Epithelial cell of proximal tubule (primary cell): ENCODE measurements at regions not wholly inside any gene's neighbourhood (a gene's known extent, or its start where the extent isn't known, plus 50 kb on each side); places are given as distances from the start of the nearest gene placed in this dataset.

Experiments used
- DNase-seq: peaks from one replicate; pipeline ENCODE4 v3.0.0-alpha.2; 2011; ENCODE audit warnings: low read depth
- H3K4me3 ChIP-seq: 2 replicates; pipeline ENCODE4 v1.5.1; 2011; ENCODE audit warnings: low read depth, mild to moderate bottlenecking, low read length
- CTCF ChIP-seq: conservative IDR thresholded peaks from 2 replicates; pipeline ENCODE4 v1.5.1; 2012; ENCODE audit warnings: low read depth, mild to moderate bottlenecking, low read length

DNA sequence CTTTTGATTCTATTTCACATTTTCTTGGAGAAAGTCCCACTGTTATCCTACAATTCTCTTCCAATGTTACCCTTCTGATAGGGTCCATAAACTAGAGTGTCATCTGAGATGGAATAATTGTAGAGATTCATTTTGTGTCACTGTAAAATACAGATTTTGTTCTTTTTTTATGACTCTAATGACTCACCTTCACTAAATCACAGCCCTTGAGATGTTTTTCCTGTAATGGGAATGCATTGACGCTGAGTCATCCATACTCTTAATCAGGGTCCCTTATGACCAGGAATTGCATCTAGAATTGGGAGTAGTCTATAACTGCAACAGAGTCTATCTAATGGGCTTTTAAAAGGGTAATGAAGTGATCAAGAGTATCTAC, 315.5 kb downstream of the TGFB2 start:
- peak; percentile 74 for DNase-seq
- no peak for TF ChIP-seq CTCF
- no peak overlapping the region for H3K4me3 ChIP-seq

DNA sequence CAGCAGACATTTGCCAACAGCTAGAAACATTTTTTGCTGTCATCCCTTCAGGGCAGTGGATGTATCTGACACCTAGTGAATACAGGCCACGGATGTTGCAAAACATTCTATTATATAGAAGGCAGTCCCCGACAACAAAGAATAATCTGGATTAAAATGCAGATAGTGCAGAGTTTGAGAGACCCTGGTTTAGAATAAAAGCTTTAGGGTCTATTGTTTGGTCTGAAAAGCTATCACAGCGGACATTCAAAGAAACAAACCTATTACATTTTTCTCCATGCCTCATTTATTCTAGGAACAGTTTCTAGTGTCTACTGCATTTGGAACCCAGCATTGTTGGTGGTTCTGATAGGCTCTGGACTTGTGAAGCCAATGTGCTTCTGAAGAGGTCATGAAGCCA, 316.3 kb downstream of the TGFB2 start:
- no peak for DNase-seq
- TF ChIP-seq CTCF = no peak
- no peak overlapping the region for H3K4me3 ChIP-seq

GRCh38 chr1:218664385-218665170, 319.4 kb downstream of the TGFB2 start:
- H3K4me3 ChIP-seq = no peak overlapping the region
- no peak for DNase-seq
- no peak for TF ChIP-seq CTCF

DNA sequence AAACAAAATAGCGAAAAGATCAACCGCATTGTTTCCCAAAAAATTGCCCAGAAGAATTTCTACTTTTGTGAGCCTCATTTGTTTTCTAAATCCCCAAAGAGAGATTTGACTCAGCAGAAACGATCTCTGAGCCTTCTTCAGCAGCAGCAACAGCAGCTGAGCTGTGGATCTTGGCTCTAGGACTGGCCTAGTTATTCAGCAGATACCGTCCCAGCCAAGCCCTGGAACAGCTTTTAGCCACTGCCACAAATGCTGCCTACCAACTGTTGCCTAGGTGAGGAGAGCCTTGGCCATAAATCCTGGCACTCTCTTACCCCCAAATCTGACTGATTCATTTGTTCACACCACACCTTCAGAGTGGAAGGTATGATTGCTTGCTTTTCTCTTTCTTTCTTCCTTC, 320.1 kb downstream of the TGFB2 start:
- no peak overlapping the region for H3K4me3 ChIP-seq
- no peak for DNase-seq
- no peak for TF ChIP-seq CTCF

DNA sequence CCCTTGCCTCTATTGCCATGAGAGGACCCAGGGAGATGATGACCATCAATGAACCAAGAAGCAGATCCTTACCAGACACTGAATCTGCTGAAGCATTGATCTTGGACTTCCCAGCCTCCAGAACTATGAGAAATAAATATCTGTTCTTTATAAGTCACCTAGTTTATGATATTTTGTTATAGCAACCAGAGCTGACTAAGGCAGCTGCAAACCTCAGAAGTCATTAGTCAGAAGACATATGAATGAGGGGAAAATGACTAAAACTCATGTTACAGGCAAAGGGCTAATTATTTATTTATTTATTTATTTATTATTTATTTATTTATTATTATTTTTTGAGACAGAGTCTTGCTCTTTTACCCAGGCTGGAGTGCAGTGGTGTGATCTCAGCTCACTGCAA, 321.1 kb downstream of the TGFB2 start:
- TF ChIP-seq CTCF = no peak
- H3K4me3 ChIP-seq = no peak overlapping the region
- DNase-seq = no peak

- no peak overlapping the region for H3K4me3 ChIP-seq
- no peak for DNase-seq
- no peak for TF ChIP-seq CTCF
Measured at GRCh38 chr1:218667781-218668516, 322.8 kb downstream of the TGFB2 start.
